ENCODE measurements at regions not wholly inside any gene's neighbourhood (a gene's known extent, or its start where the extent isn't known, plus 50 kb on each side); places are given as distances from the start of the nearest gene placed in this dataset.

GRCh38 chr11:128153697-128154048 lies 433.7 kb downstream of the ETS1 start:
- H2AFZ ChIP-seq (ENCODE audit: insufficient read depth, low read depth, low read length, poor library complexity, severe bottlenecking) = no peak overlapping the region
- Mint-ChIP-seq H3K9me3 (ENCODE audit: insufficient read depth) (no peaks in the 10 kb centered on the region), H3K27me3 (peaks cover 12% of the 10 kb centered on the region), H3K4me1 (peaks cover 2% of the 10 kb centered on the region), H3K4me3 (no peak overlapping the region), H3K27ac (no peak overlapping the region)
- TF ChIP-seq CTCF (IDR thresholded peaks at IDR 0.05) (no peak), EZH2 (IDR thresholded peaks at IDR 0.05; ENCODE audit: borderline replicate concordance, insufficient read depth, low read depth, low read length, poor library complexity, severe bottlenecking) (no peak)
- H3K4me3 ChIP-seq (ENCODE audit: control extremely low read depth in 1 of 5, extremely low read depth in 1 of 5, insufficient read depth in 1 of 5, low read depth in 2 of 5, low read length in 4 of 5) = no peak overlapping the region
- no peaks in the 10 kb centered on the region for H4K20me1 ChIP-seq (ENCODE audit: control insufficient read depth, insufficient read depth, low read length, poor library complexity, severe bottlenecking)
- WGBS (ENCODE audit: insufficient coverage) = 97% methylated on average over 4 of the region's 4 CpGs
- no peak for DNase-seq
- H3K9me3 ChIP-seq (ENCODE audit: control extremely low read depth in 1 of 3, control insufficient read depth in 2 of 3, insufficient read depth in 1 of 3, low read length in 2 of 3) = no peaks in the 10 kb centered on the region
- H3K36me3 ChIP-seq (replicated peaks in 1 of 2; ENCODE audit: control extremely low read depth in 1 of 2, control insufficient read depth in 1 of 2, extremely low read depth in 1 of 2, insufficient read depth in 2 of 2, low read length in 1 of 2) = no peaks in the 10 kb centered on the region
- H3K4me1 ChIP-seq (ENCODE audit: control insufficient read depth in 2 of 2, insufficient read depth in 2 of 2, low read length in 2 of 2) = peaks cover 0 to 3% of the 10 kb centered on the region in 2 donors
- H3K27me3 ChIP-seq (replicated peaks in 1 of 4; ENCODE audit: control extremely low read depth in 1 of 4, control insufficient read depth in 3 of 4, insufficient read depth in 4 of 4, low read length in 3 of 4) = peaks cover 0 to 7% (median 0%) of the 10 kb centered on the region in 4 experiments
- ChIA-PET CTCF (interaction anchor here (0.6 to 1.1 kb wide), 2 partner anchors 17 to 505 kb away, joined by 3 to 4 read pairs; no protein-coding TSS in a partner anchor), POLR2A (no interaction called here)
- H3K4me2 ChIP-seq (replicated peaks; ENCODE audit: low read depth, low read length, poor library complexity, severe bottlenecking) = no peak overlapping the region
- no peak overlapping the region for H3K9ac ChIP-seq (ENCODE audit: low read length)
- no peaks in the 10 kb centered on the region for H3K79me2 ChIP-seq (ENCODE audit: control insufficient read depth, insufficient read depth, low read length)
- no peak overlapping the region for H3K27ac ChIP-seq (ENCODE audit: low read length in 2 of 2)
- intact Hi-C loops (cut with micrococcal nuclease) = no loop called here
- no peak for ATAC-seq (ENCODE audit: low read depth)

GRCh38 chr11:128152796-128153696 lies 434.3 kb downstream of the ETS1 start:
- H3K4me3 Mint-ChIP-seq = no peak overlapping the region
- Histone ChIP-seq H3K27ac (ENCODE audit: low read length in 2 of 2) (no peak overlapping the region), H4K20me1 (ENCODE audit: control insufficient read depth, insufficient read depth, low read length, poor library complexity, severe bottlenecking) (no peaks in the 10 kb centered on the region), H3K9ac (ENCODE audit: low read length) (no peak overlapping the region), H3K4me3 (ENCODE audit: control extremely low read depth in 1 of 5, extremely low read depth in 1 of 5, insufficient read depth in 1 of 5, low read depth in 2 of 5, low read length in 4 of 5) (no peak overlapping the region), H2AFZ (ENCODE audit: insufficient read depth, low read depth, low read length, poor library complexity, severe bottlenecking) (no peak overlapping the region), H3K4me1 (ENCODE audit: control insufficient read depth in 2 of 2, insufficient read depth in 2 of 2, low read length in 2 of 2) (peaks cover 0 to 3% of the 10 kb centered on the region in 2 donors), H3K79me2 (ENCODE audit: control insufficient read depth, insufficient read depth, low read length) (no peaks in the 10 kb centered on the region), H3K4me2 (replicated peaks; ENCODE audit: low read depth, low read length, poor library complexity, severe bottlenecking) (no peak overlapping the region), H3K9me3 (ENCODE audit: control extremely low read depth in 1 of 3, control insufficient read depth in 2 of 3, insufficient read depth in 1 of 3, low read length in 2 of 3) (no peaks in the 10 kb centered on the region), H3K36me3 (replicated peaks in 1 of 2; ENCODE audit: control extremely low read depth in 1 of 2, control insufficient read depth in 1 of 2, extremely low read depth in 1 of 2, insufficient read depth in 2 of 2, low read length in 1 of 2) (no peaks in the 10 kb centered on the region), H3K27me3 (replicated peaks in 1 of 4; ENCODE audit: control extremely low read depth in 1 of 4, control insufficient read depth in 3 of 4, insufficient read depth in 4 of 4, low read length in 3 of 4) (peaks cover 0 to 7% (median 0%) of the 10 kb centered on the region in 4 experiments)
- TF ChIP-seq CTCF (IDR thresholded peaks at IDR 0.05) = no peak
- no peak for TF ChIP-seq EZH2 (IDR thresholded peaks at IDR 0.05; ENCODE audit: borderline replicate concordance, insufficient read depth, low read depth, low read length, poor library complexity, severe bottlenecking)
- CTCF ChIA-PET = interaction anchor here (0.6 to 1.1 kb wide), 2 partner anchors 17 to 505 kb away, joined by 3 to 4 read pairs; no protein-coding TSS in a partner anchor
- ATAC-seq (ENCODE audit: low read depth) (no peak), DNase-seq (no peak)
- H3K4me1 Mint-ChIP-seq = peaks cover 2% of the 10 kb centered on the region
- H3K9me3 Mint-ChIP-seq (ENCODE audit: insufficient read depth) = no peaks in the 10 kb centered on the region
- peaks cover 16% of the 10 kb centered on the region for H3K27me3 Mint-ChIP-seq
- 95% methylated on average over 2 of the region's 6 CpGs for WGBS (ENCODE audit: insufficient coverage)
- H3K27ac Mint-ChIP-seq = no peak overlapping the region
- intact Hi-C loops (cut with micrococcal nuclease) = no loop called here
- POLR2A ChIA-PET = no interaction called here

Data from B cell (primary cell).